HuH-7 (cell line): ENCODE measurements at regions not wholly inside any gene's neighbourhood (a gene's known extent, or its start where the extent isn't known, plus 50 kb on each side); places are given as distances from the start of the nearest gene placed in this dataset.
"Not testable (repeated sequence)": the region's sequence is repeated elsewhere in the genome, so short reads cannot be mapped to it uniquely, and the experiment has no call there.

Experiments used
- DNase-seq: peaks from one replicate; pipeline ENCODE4 v3.0.0; 2011; ENCODE audit warnings: low spot score

DNA sequence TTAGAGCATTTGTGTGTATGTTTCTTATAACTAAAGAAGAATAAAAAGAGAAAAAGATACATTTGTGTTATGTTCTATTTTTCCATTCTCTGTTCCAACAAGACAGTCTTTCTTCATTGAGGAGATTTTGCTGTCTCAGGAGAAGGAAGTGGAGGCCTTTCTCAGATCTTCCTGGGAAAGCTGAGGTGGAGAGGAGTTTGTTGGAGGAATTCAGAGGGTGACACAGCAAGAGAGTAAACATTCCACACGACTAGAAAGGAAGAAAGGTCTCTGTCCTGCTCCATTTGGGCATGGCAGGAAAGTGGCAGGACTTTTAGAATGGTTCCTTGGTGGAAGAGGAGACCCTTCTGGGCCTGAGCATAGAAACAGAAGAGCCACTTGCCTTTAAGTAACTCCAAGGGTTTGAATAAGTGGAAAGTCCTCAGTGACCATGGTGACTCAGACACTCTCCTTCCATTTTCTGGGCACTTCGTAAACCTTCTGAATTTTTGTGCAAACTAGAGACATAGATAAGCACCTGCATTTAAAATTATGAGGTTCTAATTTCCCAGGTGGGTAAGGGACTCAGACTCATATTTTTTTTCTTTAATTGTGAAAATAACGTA lies 52.3 kb upstream of the COL5A2 start:
- no peak for DNase-seq

- no peak for DNase-seq
Observed at GRCh38 chr2:189232759-189233406, 53.3 kb upstream of the COL5A2 start.

DNA sequence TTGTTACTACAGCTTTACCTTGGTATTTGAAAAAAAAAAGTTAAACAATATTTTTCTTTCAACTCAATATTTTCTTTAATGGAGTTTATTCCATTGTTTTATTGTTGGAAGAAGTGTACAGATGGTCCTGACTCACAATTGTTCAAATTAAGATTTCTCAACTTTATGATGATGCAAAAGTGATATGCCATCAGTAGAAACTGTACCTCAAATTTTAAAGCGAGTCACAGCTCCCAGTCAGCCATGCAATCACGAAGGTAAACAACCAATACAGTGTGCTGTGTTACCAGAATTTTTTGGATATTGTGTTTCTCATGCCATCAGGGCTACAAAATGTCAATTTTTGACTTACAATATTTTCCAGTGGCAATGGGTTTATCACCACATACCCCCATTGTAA lies 54.0 kb upstream of the COL5A2 start:
- no peak for DNase-seq

DNA sequence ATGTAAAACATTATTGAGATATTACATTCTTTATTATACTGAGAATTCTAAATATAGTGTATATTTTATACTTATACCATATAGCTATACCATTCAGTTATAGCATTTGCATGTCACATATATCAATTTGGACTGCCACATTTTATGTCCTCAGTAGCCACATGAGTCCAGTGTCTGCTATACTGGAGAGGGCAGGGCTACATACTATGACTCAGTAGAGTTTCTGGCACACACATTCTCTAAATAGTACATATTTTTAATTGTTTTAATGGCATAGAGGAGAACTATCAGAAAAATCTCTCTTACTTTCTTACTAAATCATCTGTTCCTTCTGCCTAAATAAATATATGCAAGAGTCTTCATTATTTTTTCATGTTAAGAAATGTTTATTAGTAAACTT lies 55.4 kb upstream of the COL5A2 start:
- no peak for DNase-seq

DNA sequence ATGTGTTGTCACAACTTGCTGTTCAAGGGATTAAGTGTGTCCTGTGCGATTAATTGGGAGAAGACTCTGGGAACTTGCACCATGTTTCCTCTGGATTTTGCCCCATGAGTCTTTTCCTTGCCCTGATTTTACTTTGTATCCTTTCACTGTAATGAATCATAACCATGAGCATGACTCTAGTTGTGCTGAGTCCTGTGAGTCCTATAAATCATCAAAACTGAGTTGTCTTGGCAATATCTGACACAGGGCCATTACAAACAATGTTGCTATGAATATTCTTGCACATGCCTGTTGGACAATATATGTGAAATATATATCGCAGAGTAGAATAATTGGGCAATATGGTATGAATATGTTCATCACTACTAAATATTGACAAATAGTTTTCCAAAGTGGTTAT lies 56.5 kb upstream of the COL5A2 start:
- no peak for DNase-seq

GRCh38 chr2:189238903-189239302 lies 59.3 kb upstream of the COL5A2 start:
- DNase-seq, result no peak

GRCh38 chr2:189243843-189244242 lies 64.3 kb upstream of the COL5A2 start:
- not testable (repeated sequence) for DNase-seq

GRCh38 chr2:189247276-189247675 lies 67.7 kb upstream of the COL5A2 start:
- DNase-seq, result no peak

DNA sequence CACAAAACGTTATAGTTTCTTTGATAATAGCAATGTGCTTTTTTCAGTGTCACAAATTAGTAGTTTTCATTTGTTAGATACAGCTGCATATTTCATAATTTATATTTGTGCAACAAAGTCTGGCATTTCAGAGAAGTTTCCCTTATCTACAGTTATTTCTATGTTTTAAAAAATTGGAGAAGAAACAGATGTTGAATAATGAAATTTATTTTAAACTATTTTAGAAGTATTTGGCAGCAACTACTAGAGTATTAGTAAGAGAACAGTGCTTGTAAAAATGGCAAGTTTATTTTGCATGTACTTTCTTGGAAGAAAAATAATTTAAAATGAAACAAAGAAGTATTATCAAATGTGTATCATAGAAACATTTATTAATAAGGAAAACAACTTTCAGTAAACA lies 68.6 kb upstream of the COL5A2 start:
- DNase-seq, result no peak

DNA sequence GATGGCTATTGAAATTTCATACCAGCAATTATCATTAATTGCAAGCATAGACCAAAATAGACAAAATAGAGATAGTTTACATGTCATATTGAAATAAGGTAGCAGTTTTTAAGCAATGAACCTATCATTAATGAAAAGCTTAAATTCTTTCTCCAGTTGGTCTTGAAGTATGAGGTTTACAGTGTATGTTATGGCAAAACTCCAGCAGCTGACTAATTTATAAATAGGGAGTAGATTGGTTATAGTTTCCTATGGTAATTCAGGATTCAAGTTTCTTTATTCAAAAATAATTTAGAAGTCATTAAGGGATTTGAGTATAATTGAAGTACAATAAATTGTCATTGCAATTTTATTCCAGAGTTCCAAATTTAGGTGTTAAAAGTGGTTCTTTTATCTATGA lies 69.6 kb upstream of the COL5A2 start:
- no peak for DNase-seq

- DNase-seq, result no peak
Observed at GRCh38 chr2:189249901-189250300, 70.3 kb upstream of the COL5A2 start.

- DNase-seq, result no peak
Observed at GRCh38 chr2:189252991-189253675, 73.6 kb upstream of the COL5A2 start.

- no peak for DNase-seq
Observed at GRCh38 chr2:189253836-189254235, 74.3 kb upstream of the COL5A2 start.

DNA sequence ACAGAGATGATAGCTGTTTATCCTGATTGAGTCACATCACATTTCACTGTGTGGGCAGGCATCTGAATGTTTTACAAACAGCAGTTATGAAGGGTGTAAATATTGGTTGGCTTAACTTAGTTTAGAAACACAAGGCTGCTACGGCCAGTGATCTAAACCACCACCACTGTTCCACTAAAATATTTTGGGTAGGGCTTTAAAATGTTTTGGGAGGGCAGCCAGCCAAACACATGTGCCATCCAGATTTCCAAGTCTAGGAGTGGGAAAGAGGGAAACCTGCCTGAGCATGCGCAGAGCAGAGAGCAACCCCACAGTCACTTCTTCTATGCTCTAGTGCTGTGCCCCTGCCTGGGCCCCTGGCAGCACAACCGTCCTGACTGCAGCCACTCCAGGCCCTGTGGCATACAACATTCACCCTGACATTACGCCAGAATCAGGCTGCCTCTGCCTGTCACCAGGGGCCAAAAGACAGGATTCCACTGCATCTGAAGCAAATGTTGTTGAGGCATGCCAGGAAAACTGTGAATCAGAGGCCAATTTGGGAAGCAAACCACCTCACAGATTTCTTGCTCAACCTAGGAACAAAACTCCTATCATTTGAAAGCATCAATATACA lies 74.8 kb upstream of the COL5A2 start:
- no peak for DNase-seq

GRCh38 chr2:189255711-189256110 lies 76.2 kb upstream of the COL5A2 start:
- no peak for DNase-seq

GRCh38 chr2:189258616-189259365 lies 79.2 kb upstream of the COL5A2 start:
- DNase-seq, result no peak

DNA sequence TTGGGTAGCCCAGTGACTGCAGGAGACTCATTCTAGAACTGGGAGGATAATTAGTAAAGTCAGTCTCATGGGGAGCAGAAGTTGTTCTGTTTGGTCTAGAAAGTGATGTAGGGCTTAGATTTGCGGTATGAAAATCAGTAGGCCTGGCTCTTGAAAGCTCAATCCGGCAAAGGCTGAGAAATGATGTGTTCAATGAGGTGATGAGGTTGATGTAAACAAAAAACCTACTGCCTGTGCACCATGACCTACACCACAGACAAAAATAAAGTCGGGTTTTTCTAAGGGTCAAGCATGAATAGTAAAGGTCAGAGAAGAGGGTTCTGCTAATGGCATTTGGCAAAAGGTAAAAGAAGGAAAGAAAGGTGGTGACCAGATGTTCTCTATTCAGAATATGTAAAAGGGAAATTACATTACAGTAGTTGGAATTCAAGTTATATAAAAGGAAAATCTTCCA lies 80.8 kb upstream of the COL5A2 start:
- DNase-seq, result no peak

DNA sequence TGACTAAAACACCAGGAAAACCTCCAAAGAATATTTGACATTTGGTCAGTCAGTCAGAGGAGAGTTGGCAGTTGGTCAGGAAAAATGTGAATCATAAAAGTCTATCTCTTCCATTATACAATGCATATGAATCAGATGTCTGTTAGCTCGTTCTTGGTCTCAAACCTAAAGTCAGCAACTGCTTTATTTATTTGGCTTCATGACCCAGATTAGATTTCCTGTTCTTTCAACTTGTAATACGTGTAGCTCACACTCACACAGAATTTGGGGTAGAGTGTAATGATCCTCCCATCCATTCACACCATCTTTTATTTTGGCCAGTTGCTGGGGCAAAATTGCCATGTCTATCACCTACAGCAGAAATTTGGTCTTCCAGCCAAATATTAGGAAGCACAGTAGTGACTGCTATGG lies 81.9 kb upstream of the COL5A2 start:
- DNase-seq, result no peak

DNA sequence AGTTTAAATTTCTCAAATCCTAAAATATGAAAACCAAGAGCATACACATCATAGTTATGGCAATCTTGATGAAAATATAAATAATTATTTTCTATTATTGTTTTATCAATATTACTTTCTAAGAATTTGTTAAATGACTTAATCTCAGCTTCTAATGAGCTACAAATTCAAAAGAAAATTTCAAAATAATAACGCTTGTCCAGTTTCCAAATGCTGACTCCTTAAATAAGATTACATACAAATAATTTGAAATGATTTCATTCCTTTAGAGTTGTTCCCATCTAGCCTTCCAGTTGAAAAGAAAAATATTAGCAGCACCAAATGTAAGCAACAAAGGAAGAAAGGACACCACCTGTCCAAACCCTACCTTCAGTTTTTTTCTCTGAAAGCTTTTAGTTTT lies 82.4 kb upstream of the COL5A2 start:
- DNase-seq, result no peak

DNA sequence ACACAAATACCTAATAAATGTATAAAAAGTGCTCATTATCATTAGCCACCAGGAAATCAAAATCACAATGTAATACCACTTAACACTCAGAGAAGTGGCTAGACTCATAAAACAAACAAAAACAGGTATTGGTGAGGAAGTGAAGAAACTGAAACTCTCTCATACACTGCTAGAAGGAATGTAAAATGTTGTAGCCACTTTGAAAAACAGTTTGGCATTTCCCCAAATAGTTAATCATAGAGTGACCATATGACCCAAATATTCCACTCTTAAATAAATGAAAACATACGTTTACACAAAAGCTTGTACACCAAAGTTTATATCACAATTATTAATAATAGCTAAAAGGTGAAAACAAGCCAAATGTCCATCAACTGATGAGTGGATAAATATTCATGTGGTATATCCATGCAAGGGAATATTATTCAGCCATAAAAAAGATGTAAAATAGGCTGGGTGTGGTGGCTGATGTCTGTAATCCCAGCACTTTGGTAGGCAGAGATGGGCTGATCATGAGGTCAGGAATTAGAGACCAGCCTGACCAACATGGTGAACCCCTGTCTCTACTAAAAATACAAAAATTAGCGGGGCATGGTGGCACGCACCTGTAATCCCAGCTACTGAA lies 86.2 kb upstream of the COL5A2 start:
- no peak for DNase-seq

DNA sequence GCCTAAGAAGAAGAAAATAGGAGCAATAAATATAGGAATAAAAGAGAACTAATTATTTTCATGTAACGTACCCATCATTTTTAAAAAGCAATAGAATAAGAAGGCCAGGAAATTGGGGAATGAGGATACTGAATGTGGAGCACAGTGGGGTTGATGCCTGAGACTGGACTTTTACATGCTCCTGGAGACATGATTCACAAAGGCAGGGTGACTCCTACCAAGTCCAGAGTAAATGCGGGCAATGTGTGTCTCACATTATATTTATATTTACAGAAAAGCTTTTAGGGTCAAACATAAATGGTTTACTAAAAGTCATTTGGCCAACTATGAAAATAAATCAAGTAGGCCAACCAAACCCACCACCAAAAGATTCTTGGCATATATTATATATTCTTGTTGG lies 87.9 kb upstream of the COL5A2 start:
- no peak for DNase-seq
